HCT116 (cell line): ENCODE measurements at regions not wholly inside any gene's neighbourhood (a gene's known extent, or its start where the extent isn't known, plus 50 kb on each side); places are given as distances from the start of the nearest gene placed in this dataset.
"Not testable (repeated sequence)": the region's sequence is repeated elsewhere in the genome, so short reads cannot be mapped to it uniquely, and the experiment has no call there.

Experiments used
- ATAC-seq: fragments of 200-7000 bp; cut with Tn5 transposase; 2 replicates; pipeline ENCODE4 v1.9.1; 2020; ENCODE audit warnings: mild to moderate bottlenecking, moderate library complexity
- BruUV-seq: library from RNA; stranded (reverse); fragments of 400-500 nt; replicated peaks from 2 replicates; lab custom pipeline; 2021; lab: Mats Ljungman, UMichigan
- CTCF ChIA-PET: fragments of 300-600 bp; sonication (Branson Sonifier 250); formaldehyde crosslinking; loops from one replicate; lab custom pipeline; 2021; ENCODE audit warnings: antibody characterized with exemption; lab: Charles Lee
- POLR2A ChIA-PET: fragments of 300-600, 350-600 bp; sonication (Branson Sonifier 250); formaldehyde crosslinking; loops from one replicate; lab custom pipeline; 2021; ENCODE audit warnings: antibody characterized with exemption; lab: Charles Lee
- RAD21 ChIA-PET, 2 experiments: fragments of 300-600 bp; sonication (Branson Sonifier 250); formaldehyde crosslinking; loops; one replicate each; lab custom pipeline; 2023; ENCODE audit warnings: low total read pairs in 2 of 2; ENCODE audit not compliant: uncharacterized antibody in 2 of 2, unreplicated experiment in 2 of 2, low non-redundant PET in 1 of 2; lab: Charles Lee
- DNase-seq: peaks from one replicate; pipeline ENCODE4 v3.0.0-alpha.2; 2010; ENCODE audit warnings: low read depth, low spot score
- H2AFZ ChIP-seq: fragments of 200-600 bp; shearing (Covaris generic), sonication (generic); 2 replicates; pipeline ENCODE4 v1.6.1; 2017; ENCODE audit warnings: low read depth, mixed run types, mixed read lengths, antibody characterized with exemption, low read length; ENCODE audit not compliant: poor library complexity, severe bottlenecking
- H3K27ac ChIP-seq: 2 replicates; pipeline ENCODE4 v1.5.1; 2012; ENCODE audit warnings: low read depth, low read length
- H3K27me3 ChIP-seq: fragments of 200-600 bp; sonication (generic); 2 replicates; pipeline ENCODE4 v1.6.1; 2016; ENCODE audit warnings: mixed run types, low read length, mixed read lengths; ENCODE audit not compliant: insufficient read depth
- H3K36me3 ChIP-seq, 2 experiments: fragments of 200-500 bp in 1 of 2; fragments of 200-600 bp in 1 of 2; sonication (Bioruptor generic) in 1 of 2; sonication (generic) in 1 of 2; 2 replicates each; pipeline versions ENCODE4 v1.5.1 to v1.6.1; 2014 to 2016; ENCODE audit warnings: low read length in 2 of 2, inconsistent platforms in 1 of 2, mixed read lengths in 1 of 2, mixed run types in 1 of 2; ENCODE audit not compliant: insufficient read depth in 2 of 2, control insufficient read depth in 1 of 2
- H3K4me1 ChIP-seq, 2 experiments: fragments of 200-600 bp in 1 of 2; sonication (generic) in 1 of 2; 2 replicates each; pipeline versions ENCODE4 v1.5.1 to v1.6.1; 2012 to 2017; ENCODE audit warnings: low read length in 2 of 2, inconsistent platforms in 1 of 2, mild to moderate bottlenecking in 1 of 2, mixed read lengths in 1 of 2, mixed run types in 1 of 2, moderate library complexity in 1 of 2; ENCODE audit not compliant: insufficient read depth in 2 of 2, control insufficient read depth in 1 of 2
- H3K4me2 ChIP-seq: fragments of 200-600 bp; sonication (generic); 2 replicates; pipeline ENCODE4 v1.6.1; 2017; ENCODE audit warnings: mixed run types, low read length, mixed read lengths
- H3K4me3 ChIP-seq, 2 experiments: fragments of 200-600 bp in 1 of 2; sonication (generic) in 1 of 2; replicated peaks in 1 of 2; 2 replicates each; pipeline ENCODE4 v1.5.1; 2011 to 2016; ENCODE audit warnings: low read length in 2 of 2, control low read depth in 1 of 2, low read depth in 1 of 2, mild to moderate bottlenecking in 1 of 2, mixed read lengths in 1 of 2, mixed run types in 1 of 2
- H3K79me2 ChIP-seq: fragments of 200-600 bp; sonication (generic); 2 replicates; pipeline ENCODE4 v1.6.1; 2017; ENCODE audit warnings: mild to moderate bottlenecking, mixed run types, low read length, moderate library complexity, mixed read lengths; ENCODE audit not compliant: insufficient read depth
- H3K9ac ChIP-seq: fragments of 200-600 bp; sonication (generic); 2 replicates; pipeline ENCODE4 v1.6.1; 2016; ENCODE audit warnings: low read length, mixed read lengths
- H3K9me2 ChIP-seq: fragments of 200-600 bp; sonication (generic), shearing (Covaris generic); 2 replicates; pipeline ENCODE4 v1.6.1; 2017; ENCODE audit warnings: mixed run types, mild to moderate bottlenecking, moderate library complexity; ENCODE audit not compliant: insufficient read depth
- H3K9me3 ChIP-seq, 2 experiments: fragments of 200-500 bp in 1 of 2; fragments of 200-600 bp in 1 of 2; sonication (Bioruptor generic) in 1 of 2; sonication (generic) in 1 of 2; 2 replicates each; pipeline ENCODE4 v1.6.1; 2014 to 2017; ENCODE audit warnings: low read length in 2 of 2, mixed read lengths in 2 of 2, inconsistent platforms in 1 of 2, low read depth in 1 of 2, mild to moderate bottlenecking in 1 of 2, mixed run types in 1 of 2, moderate library complexity in 1 of 2; ENCODE audit not compliant: control insufficient read depth in 1 of 2, insufficient read depth in 1 of 2
- H4K20me1 ChIP-seq: fragments of 200-600 bp; sonication (generic), shearing (Covaris generic); 2 replicates; pipeline ENCODE4 v1.6.1; 2017; ENCODE audit warnings: mixed run types, mild to moderate bottlenecking, moderate library complexity; ENCODE audit not compliant: insufficient read depth
- CBX3 ChIP-seq: IDR thresholded peaks from 2 replicates; pipeline ENCODE4 v1.6.1; 2012; ENCODE audit warnings: low read depth
- CEBPB ChIP-seq: IDR thresholded peaks from 2 replicates; pipeline ENCODE4 v1.6.1; 2012; ENCODE audit warnings: low read depth
- JUND ChIP-seq: IDR thresholded peaks from 2 replicates; pipeline ENCODE4 v1.6.1; 2012
- MAX ChIP-seq: IDR thresholded peaks from 2 replicates; pipeline ENCODE4 v1.6.1; 2012
- POLR2A ChIP-seq: IDR thresholded peaks from 2 replicates; pipeline ENCODE4 v1.7.0; 2011; ENCODE audit warnings: borderline replicate concordance; ENCODE audit not compliant: insufficient read depth, insufficient read length; ENCODE audit errors: extremely low read depth
- POLR2AphosphoS5 ChIP-seq: IDR thresholded peaks from 2 replicates; pipeline ENCODE4 v1.6.1; 2011; ENCODE audit warnings: mild to moderate bottlenecking, low read depth, low read length, moderate library complexity
- RAD21 ChIP-seq: IDR thresholded peaks from 2 replicates; pipeline ENCODE4 v1.6.1; 2012; ENCODE audit warnings: low read depth, mild to moderate bottlenecking
- SIN3A ChIP-seq: IDR thresholded peaks from 2 replicates; pipeline ENCODE4 v1.6.1; 2012; ENCODE audit warnings: low read depth
- SP1 ChIP-seq: IDR thresholded peaks from 2 replicates; pipeline ENCODE4 v1.6.1; 2012; ENCODE audit warnings: low read depth
- YY1 ChIP-seq: IDR thresholded peaks from 2 replicates; pipeline ENCODE4 v1.6.1; 2011; ENCODE audit warnings: low read length, low read depth, moderate library complexity, mild to moderate bottlenecking; ENCODE audit not compliant: insufficient replicate concordance; ENCODE audit errors: extremely low read depth
- intact Hi-C: fragments of 100-400 bp; cut with micrococcal nuclease; formaldehyde crosslinking; loops from 2 replicates; pipeline ENCODE4 v1.10.0; 2022
- TF ChIP-seq, protein P1 (sequence below): IDR thresholded peaks from 2 replicates; pipeline ENCODE4 v1.6.1; 2012; ENCODE audit warnings: low read depth

DNA sequence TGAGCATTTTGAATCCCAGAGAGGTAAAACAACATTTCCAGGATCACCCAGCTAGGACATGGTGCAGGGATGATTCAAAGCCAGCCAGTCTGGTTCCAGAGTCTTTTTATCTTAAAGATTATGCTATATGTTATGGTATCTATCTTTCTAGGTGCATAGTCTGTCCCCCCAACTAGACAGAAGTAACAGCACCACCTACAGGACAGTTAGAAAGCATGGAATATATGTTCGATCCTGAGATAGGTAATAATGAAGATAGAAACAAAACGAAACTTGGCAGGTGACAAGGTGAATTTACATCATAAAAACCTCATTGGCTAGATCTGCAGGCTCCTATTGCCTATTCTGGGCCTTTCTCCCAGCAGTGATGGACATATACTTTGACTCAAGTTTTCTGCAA is 723.2 kb downstream of the SMARCA1 start:
- Histone ChIP-seq H2AFZ (no peak overlapping the region), H3K36me3 (no peaks in the 10 kb centered on the region), H3K9ac (no peak overlapping the region), H4K20me1 (no peaks in the 10 kb centered on the region), H3K4me3 (no peak overlapping the region), H3K27me3 (no peaks in the 10 kb centered on the region), H3K9me3 (no peaks in the 10 kb centered on the region), H3K79me2 (no peaks in the 10 kb centered on the region), H3K4me2 (no peak overlapping the region), H3K9me2 (no peaks in the 10 kb centered on the region)
- no peak for ATAC-seq
- intact Hi-C loops = no loop called here
- ChIA-PET POLR2A (no interaction called here), RAD21 (no interaction called here)
- DNase-seq = no peak
- BruUV-seq = no TSS peak
- TF ChIP-seq RAD21 = no peak
- TF ChIP-seq, all 23 proteins: peak for 0
- no peak overlapping the region for H3K27ac ChIP-seq
- CTCF ChIA-PET = no interaction called here
- no peaks in the 10 kb centered on the region for H3K4me1 ChIP-seq

DNA sequence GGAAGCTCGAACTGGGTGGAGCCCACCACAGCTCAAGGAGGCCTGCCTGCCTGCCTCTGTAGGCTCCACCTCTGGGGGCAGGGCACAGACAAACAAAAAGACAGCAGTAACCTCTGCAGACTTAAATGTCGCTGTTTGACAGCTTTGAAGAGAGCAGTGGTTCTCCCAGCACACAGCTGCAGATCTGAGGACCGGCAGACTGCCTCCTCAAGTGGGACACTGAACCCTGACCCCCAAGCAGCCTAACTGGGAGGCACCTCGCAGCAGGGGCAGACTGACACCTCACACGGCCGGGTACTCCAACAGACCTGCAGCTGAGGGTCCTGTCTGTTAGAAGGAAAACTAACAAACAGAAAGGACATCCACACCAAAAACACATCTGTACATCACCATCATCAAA is 730.9 kb upstream of the ACTRT1 start:
- BruUV-seq, CTCF ChIA-PET, intact Hi-C loops: not testable (repeated sequence)

GRCh38 chrX:128781506-128781905 is 729.3 kb upstream of the ACTRT1 start:
- Histone ChIP-seq H3K27me3 (no peaks in the 10 kb centered on the region), H3K9ac (no peak overlapping the region), H3K9me2 (no peaks in the 10 kb centered on the region), H3K36me3 (no peaks in the 10 kb centered on the region), H2AFZ (no peak overlapping the region), H3K4me1 (no peaks in the 10 kb centered on the region), H3K9me3 (no peaks in the 10 kb centered on the region), H3K4me3 (no peak overlapping the region), H3K79me2 (no peaks in the 10 kb centered on the region), H3K4me2 (no peak overlapping the region), H4K20me1 (no peaks in the 10 kb centered on the region), H3K27ac (no peak overlapping the region)
- RAD21 ChIA-PET = no interaction called here
- intact Hi-C loops = no loop called here
- ATAC-seq = no peak
- no TSS peak for BruUV-seq
- CTCF ChIA-PET = no interaction called here
- POLR2A ChIA-PET = no interaction called here
- no peak for DNase-seq
- TF ChIP-seq POLR2AphosphoS5 = no peak
- TF ChIP-seq, protein P1, sequence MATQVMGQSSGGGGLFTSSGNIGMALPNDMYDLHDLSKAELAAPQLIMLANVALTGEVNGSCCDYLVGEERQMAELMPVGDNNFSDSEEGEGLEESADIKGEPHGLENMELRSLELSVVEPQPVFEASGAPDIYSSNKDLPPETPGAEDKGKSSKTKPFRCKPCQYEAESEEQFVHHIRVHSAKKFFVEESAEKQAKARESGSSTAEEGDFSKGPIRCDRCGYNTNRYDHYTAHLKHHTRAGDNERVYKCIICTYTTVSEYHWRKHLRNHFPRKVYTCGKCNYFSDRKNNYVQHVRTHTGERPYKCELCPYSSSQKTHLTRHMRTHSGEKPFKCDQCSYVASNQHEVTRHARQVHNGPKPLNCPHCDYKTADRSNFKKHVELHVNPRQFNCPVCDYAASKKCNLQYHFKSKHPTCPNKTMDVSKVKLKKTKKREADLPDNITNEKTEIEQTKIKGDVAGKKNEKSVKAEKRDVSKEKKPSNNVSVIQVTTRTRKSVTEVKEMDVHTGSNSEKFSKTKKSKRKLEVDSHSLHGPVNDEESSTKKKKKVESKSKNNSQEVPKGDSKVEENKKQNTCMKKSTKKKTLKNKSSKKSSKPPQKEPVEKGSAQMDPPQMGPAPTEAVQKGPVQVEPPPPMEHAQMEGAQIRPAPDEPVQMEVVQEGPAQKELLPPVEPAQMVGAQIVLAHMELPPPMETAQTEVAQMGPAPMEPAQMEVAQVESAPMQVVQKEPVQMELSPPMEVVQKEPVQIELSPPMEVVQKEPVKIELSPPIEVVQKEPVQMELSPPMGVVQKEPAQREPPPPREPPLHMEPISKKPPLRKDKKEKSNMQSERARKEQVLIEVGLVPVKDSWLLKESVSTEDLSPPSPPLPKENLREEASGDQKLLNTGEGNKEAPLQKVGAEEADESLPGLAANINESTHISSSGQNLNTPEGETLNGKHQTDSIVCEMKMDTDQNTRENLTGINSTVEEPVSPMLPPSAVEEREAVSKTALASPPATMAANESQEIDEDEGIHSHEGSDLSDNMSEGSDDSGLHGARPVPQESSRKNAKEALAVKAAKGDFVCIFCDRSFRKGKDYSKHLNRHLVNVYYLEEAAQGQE = no peak
- no peak for TF ChIP-seq CBX3
- TF ChIP-seq SP1 = no peak
- no peak for TF ChIP-seq MAX
- no peak for TF ChIP-seq YY1
- no peak for TF ChIP-seq CEBPB
- no peak for TF ChIP-seq SIN3A
- no peak for TF ChIP-seq JUND
- no peak for TF ChIP-seq POLR2A

More for the DNA sequence above, 730.9 kb upstream of the ACTRT1 start:
- H3K27ac ChIP-seq, H3K79me2 ChIP-seq, DNase-seq, H4K20me1 ChIP-seq, H3K4me3 ChIP-seq, H3K27me3 ChIP-seq, H3K4me2 ChIP-seq, H3K9me2 ChIP-seq, POLR2A ChIA-PET, H2AFZ ChIP-seq, RAD21 ChIA-PET, H3K9ac ChIP-seq, H3K36me3 ChIP-seq, ATAC-seq, H3K9me3 ChIP-seq, H3K4me1 ChIP-seq: not testable (repeated sequence)
